Neuron (in vitro differentiated cells): ENCODE measurements at regions not wholly inside any gene's neighbourhood (a gene's known extent, or its start where the extent isn't known, plus 50 kb on each side); places are given as distances from the start of the nearest gene placed in this dataset.
"Not testable (repeated sequence)": the region's sequence is repeated elsewhere in the genome, so short reads cannot be mapped to it uniquely, and the experiment has no call there.

Experiments
- H2AFZ ChIP-seq: one replicate; pipeline ENCODE4 v1.6.1; 2013; ENCODE audit warnings: low read depth, mild to moderate bottlenecking, inconsistent platforms, low read length, moderate library complexity
- H3K27me3 ChIP-seq: one replicate; pipeline ENCODE4 v1.6.1; 2013; ENCODE audit warnings: low read length; ENCODE audit not compliant: insufficient read depth
- H3K36me3 ChIP-seq: one replicate; pipeline ENCODE4 v1.6.1; 2013; ENCODE audit warnings: low read length; ENCODE audit not compliant: insufficient read depth
- H3K4me1 ChIP-seq: one replicate; pipeline ENCODE4 v1.6.1; 2013; ENCODE audit warnings: low read length; ENCODE audit not compliant: insufficient read depth
- H3K4me3 ChIP-seq: 2 replicates; pipeline ENCODE4 v1.5.1; 2013; ENCODE audit warnings: mild to moderate bottlenecking, low read length, moderate library complexity
- H3K9me3 ChIP-seq: one replicate; pipeline ENCODE4 v1.6.1; 2013; ENCODE audit warnings: low read length

- Histone ChIP-seq H2AFZ (no peak overlapping the region), H3K36me3 (no peaks in the 10 kb centered on the region), H3K4me3 (no peak overlapping the region), H3K4me1 (no peaks in the 10 kb centered on the region), H3K9me3 (no peaks in the 10 kb centered on the region), H3K27me3 (no peaks in the 10 kb centered on the region)
Observed at GRCh38 chr4:118410138-118410537, 57.3 kb upstream of the PRSS12 start.

- no peak overlapping the region for H3K4me3 ChIP-seq
- H2AFZ ChIP-seq, result no peak overlapping the region
- H3K36me3 ChIP-seq, result no peaks in the 10 kb centered on the region
- H3K27me3 ChIP-seq, result no peaks in the 10 kb centered on the region
- H3K4me1 ChIP-seq, result no peaks in the 10 kb centered on the region
- H3K9me3 ChIP-seq, result no peaks in the 10 kb centered on the region
Observed at GRCh38 chr4:118417325-118417724, 64.5 kb upstream of the PRSS12 start.

GRCh38 chr4:118417800-118418199 is 65.0 kb upstream of the PRSS12 start:
- not testable (repeated sequence) for H3K4me1 ChIP-seq, H3K4me3 ChIP-seq, H3K36me3 ChIP-seq, H2AFZ ChIP-seq, H3K27me3 ChIP-seq, H3K9me3 ChIP-seq

- not testable (repeated sequence) for H3K4me1 ChIP-seq, H3K27me3 ChIP-seq, H2AFZ ChIP-seq, H3K9me3 ChIP-seq, H3K36me3 ChIP-seq, H3K4me3 ChIP-seq
Observed at GRCh38 chr4:118418396-118418795, 65.6 kb upstream of the PRSS12 start.

- H3K4me3 ChIP-seq, H3K27me3 ChIP-seq, H3K4me1 ChIP-seq, H2AFZ ChIP-seq, H3K9me3 ChIP-seq, H3K36me3 ChIP-seq: not testable (repeated sequence)
Observed at GRCh38 chr4:118419626-118420025, 66.8 kb upstream of the PRSS12 start.

- not testable (repeated sequence) for H3K4me3 ChIP-seq, H3K4me1 ChIP-seq, H3K27me3 ChIP-seq, H3K9me3 ChIP-seq, H2AFZ ChIP-seq, H3K36me3 ChIP-seq
Observed at GRCh38 chr4:118424062-118424461, 71.3 kb upstream of the PRSS12 start.

- not testable (repeated sequence) for H3K27me3 ChIP-seq, H3K4me3 ChIP-seq, H2AFZ ChIP-seq, H3K36me3 ChIP-seq, H3K9me3 ChIP-seq, H3K4me1 ChIP-seq
Observed at GRCh38 chr4:118428881-118429280, 76.1 kb upstream of the PRSS12 start.

- not testable (repeated sequence) for H3K9me3 ChIP-seq, H2AFZ ChIP-seq, H3K4me3 ChIP-seq, H3K4me1 ChIP-seq, H3K27me3 ChIP-seq, H3K36me3 ChIP-seq
Observed at GRCh38 chr4:118432359-118432758, 79.6 kb upstream of the PRSS12 start.

GRCh38 chr4:118433612-118434375 is 81.0 kb upstream of the PRSS12 start:
- H3K27me3 ChIP-seq, H3K36me3 ChIP-seq, H2AFZ ChIP-seq, H3K4me1 ChIP-seq, H3K9me3 ChIP-seq, H3K4me3 ChIP-seq: not testable (repeated sequence)

GRCh38 chr4:118435415-118435814 is 82.6 kb upstream of the PRSS12 start:
- not testable (repeated sequence) for H3K36me3 ChIP-seq

GRCh38 chr4:118442115-118442837 is 89.5 kb upstream of the PRSS12 start:
- H2AFZ ChIP-seq, H3K9me3 ChIP-seq, H3K27me3 ChIP-seq, H3K4me3 ChIP-seq, H3K4me1 ChIP-seq, H3K36me3 ChIP-seq: not testable (repeated sequence)

More at GRCh38 chr4:118435415-118435814, 82.6 kb upstream of the PRSS12 start:
- not testable (repeated sequence) for H3K9me3 ChIP-seq, H2AFZ ChIP-seq, H3K27me3 ChIP-seq, H3K4me3 ChIP-seq, H3K4me1 ChIP-seq

GRCh38 chr4:118447397-118447796 is 94.6 kb upstream of the PRSS12 start:
- H3K27me3 ChIP-seq, H3K9me3 ChIP-seq, H3K4me1 ChIP-seq, H3K4me3 ChIP-seq, H2AFZ ChIP-seq, H3K36me3 ChIP-seq: not testable (repeated sequence)

- not testable (repeated sequence) for H3K9me3 ChIP-seq, H3K4me3 ChIP-seq, H3K36me3 ChIP-seq, H3K27me3 ChIP-seq, H2AFZ ChIP-seq, H3K4me1 ChIP-seq
Observed at GRCh38 chr4:118454857-118455256, 102.1 kb upstream of the PRSS12 start.

GRCh38 chr4:118461435-118461834 is 108.6 kb upstream of the PRSS12 start:
- not testable (repeated sequence) for H3K9me3 ChIP-seq, H3K4me3 ChIP-seq, H3K4me1 ChIP-seq, H2AFZ ChIP-seq, H3K36me3 ChIP-seq, H3K27me3 ChIP-seq
